SH-SY5Y (cell line): ENCODE measurements at regions not wholly inside any gene's neighbourhood (a gene's known extent, or its start where the extent isn't known, plus 50 kb on each side); places are given as distances from the start of the nearest gene placed in this dataset.

ENCODE experiments used
- GATA2 ChIP-seq: IDR thresholded peaks from 2 replicates; pipeline ENCODE4 v1.6.1; 2011; ENCODE audit warnings: mild to moderate bottlenecking, low read depth, low read length
- GATA3 ChIP-seq: IDR thresholded peaks from 2 replicates; pipeline ENCODE4 v1.6.1; 2011; ENCODE audit warnings: low read depth, mild to moderate bottlenecking, low read length, moderate library complexity

GRCh38 chr7:155187061-155187785, 110.5 kb upstream of the INSIG1 start:
- TF ChIP-seq GATA3 (no peak), GATA2 (no peak)
